Choroid plexus epithelial cell (primary cell): ENCODE measurements at regions not wholly inside any gene's neighbourhood (a gene's known extent, or its start where the extent isn't known, plus 50 kb on each side); places are given as distances from the start of the nearest gene placed in this dataset.

ENCODE experiments used
- DNase-seq: peaks from one replicate; pipeline ENCODE4 v3.0.0-alpha.2; 2010; ENCODE audit warnings: low read depth
- H3K4me3 ChIP-seq: 2 replicates; pipeline ENCODE4 v1.5.1; 2011; ENCODE audit warnings: low read depth, mild to moderate bottlenecking, control low read depth, low read length, moderate library complexity
- CTCF ChIP-seq: conservative IDR thresholded peaks from 2 replicates; pipeline ENCODE4 v1.5.1; 2011; ENCODE audit warnings: low read depth, mild to moderate bottlenecking, control low read depth, inconsistent platforms, low read length, moderate library complexity

DNA sequence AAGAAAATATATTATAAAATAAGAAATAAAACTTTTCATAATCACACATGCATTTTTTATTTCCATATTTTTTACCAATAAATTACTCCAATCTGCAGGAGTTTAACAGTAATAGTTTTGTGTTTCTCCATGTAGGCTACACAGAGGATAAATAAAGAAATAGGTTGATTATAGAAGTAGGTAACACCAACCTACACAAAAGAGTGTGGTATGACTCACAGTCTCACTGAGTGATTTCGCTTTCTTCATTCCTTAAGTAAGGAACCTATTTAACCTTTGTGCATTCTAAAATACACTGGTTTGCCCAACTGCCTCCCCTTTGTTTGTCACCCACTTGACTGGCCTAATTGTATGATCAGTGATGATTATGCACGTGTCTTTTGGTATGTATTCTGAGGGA is 244.2 kb upstream of the RIMS1 start:
- no peak for TF ChIP-seq CTCF
- DNase-seq = no peak

DNA sequence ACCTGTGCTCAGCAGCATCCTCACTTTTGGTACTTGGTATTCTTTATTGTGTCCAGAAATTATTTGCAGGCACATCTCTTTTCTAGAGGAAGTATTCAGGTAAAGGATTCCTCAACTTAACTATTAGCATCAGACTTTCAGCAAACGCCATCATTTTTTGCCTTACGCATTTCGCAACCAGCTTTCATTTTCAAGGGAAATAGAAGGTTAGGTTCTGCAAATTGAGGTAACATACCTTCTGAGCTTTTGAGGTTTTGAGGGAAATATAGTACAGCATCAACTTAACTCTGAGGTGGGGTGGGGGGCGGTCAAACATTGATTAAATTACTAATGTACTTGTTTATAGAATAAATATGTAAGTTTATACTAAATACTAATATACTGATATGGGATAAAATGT is 243.6 kb upstream of the RIMS1 start:
- DNase-seq = no peak
- no peak overlapping the region for H3K4me3 ChIP-seq
- TF ChIP-seq CTCF = no peak

More for the DNA sequence above, 244.2 kb upstream of the RIMS1 start:
- no peak overlapping the region for H3K4me3 ChIP-seq

DNA sequence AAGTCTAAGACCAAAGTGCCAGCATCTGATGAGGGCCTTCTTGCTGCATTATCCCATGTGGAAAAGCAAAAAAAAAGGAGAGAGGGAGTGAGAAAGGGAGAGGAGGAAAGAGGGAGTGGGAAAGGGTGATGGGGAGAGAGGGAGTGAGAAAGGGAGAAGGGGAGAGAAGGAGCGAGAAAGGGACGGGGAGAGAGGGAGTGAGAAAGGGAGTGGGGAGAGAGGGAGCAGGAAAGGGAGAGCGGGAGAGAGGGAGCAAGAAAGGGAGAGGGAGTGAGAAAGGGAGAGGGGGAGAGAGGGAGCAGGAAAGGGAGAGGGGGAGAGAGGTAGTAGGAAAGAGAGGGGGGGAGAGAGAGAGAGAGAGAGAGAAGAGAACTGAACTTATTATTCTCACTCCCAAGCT is 241.1 kb upstream of the RIMS1 start:
- no peak for DNase-seq
- H3K4me3 ChIP-seq = no peak overlapping the region
- no peak for TF ChIP-seq CTCF

GRCh38 chr6:71649915-71650314 is 236.4 kb upstream of the RIMS1 start:
- no peak overlapping the region for H3K4me3 ChIP-seq
- no peak for DNase-seq
- TF ChIP-seq CTCF = no peak

DNA sequence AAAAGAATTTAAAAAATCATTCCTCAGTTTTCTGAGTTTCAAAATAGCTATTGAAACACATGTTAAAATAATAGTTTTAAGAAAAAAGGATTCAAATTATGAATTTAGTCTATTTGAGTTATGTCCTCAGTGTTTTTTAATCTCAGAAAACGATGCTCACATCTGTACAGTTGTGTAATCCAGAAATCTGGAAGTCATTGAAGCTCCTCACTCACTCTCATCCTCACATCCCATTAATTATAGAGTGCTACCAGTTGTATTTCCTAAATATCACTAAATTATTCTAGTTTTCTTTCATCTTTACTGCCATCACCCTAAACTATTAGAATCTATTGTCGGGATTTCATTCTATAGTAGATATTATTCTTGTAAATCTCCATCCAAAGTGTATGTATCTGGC is 234.7 kb upstream of the RIMS1 start:
- no peak for DNase-seq
- no peak overlapping the region for H3K4me3 ChIP-seq
- no peak for TF ChIP-seq CTCF

DNA sequence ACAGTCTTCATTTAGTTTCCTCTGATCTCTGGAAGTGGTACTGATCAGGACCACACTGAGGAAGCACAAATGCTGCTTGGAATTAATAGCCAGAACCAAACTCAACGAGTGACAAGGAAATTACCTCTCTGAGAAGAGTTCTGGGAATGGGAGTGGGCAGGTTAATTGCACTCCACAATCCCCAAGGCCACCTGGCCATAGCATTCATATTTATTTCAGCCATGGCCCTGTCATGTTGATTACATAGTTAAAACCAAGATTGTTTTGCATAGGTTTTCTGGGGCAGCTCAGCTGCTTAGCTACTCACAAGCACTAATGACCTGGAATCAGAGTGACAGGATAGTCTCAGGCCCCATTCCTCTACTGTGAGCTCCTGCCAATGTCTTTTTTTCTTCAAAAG is 230.2 kb upstream of the RIMS1 start:
- H3K4me3 ChIP-seq = no peak overlapping the region
- DNase-seq = no peak
- TF ChIP-seq CTCF = no peak

DNA sequence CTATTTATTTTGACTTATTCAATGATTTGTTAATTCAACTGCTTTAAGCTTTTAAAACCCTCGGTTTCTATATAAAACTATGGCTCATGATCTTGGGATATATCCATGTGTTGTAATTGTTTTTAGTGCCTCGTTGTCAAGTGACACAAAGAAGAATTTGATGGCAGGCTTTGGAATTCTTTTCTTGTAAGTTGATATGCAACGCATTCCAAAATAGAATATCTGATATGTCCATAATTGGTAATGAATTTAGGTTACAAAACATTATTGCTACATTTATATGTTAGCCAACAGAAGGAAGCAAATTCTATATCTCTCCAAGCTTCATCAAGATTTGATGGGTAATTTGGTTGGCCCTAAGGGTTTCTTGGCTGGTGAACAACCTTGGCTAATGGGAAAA is 220.4 kb upstream of the RIMS1 start:
- no peak for DNase-seq
- H3K4me3 ChIP-seq = no peak overlapping the region
- no peak for TF ChIP-seq CTCF
